ENCODE measurements at regions not wholly inside any gene's neighbourhood (a gene's known extent, or its start where the extent isn't known, plus 50 kb on each side); places are given as distances from the start of the nearest gene placed in this dataset.

GRCh38 chr3:124559846-124560574, 170.2 kb upstream of the UMPS start:
- no peak overlapping the region for H3K4me2 ChIP-seq (ENCODE audit: low read length)
- H4K20me1 ChIP-seq (ENCODE audit: insufficient read depth, low read length), result no peaks in the 10 kb centered on the region
- POLR2A ChIA-PET, result interaction anchor here (0.5 kb wide), 1 partner anchor 1108 kb away, joined by 3 read pairs; no protein-coding TSS in a partner anchor
- DNase-seq (ENCODE audit: low spot score), result peak; percentile 65
- H3K9me2 ChIP-seq (ENCODE audit: insufficient read depth, low read length), result no peaks in the 10 kb centered on the region
- no peaks in the 10 kb centered on the region for H3K79me2 ChIP-seq (ENCODE audit: insufficient read depth, low read depth, low read length)
- H3K4me1 ChIP-seq (ENCODE audit: insufficient read depth, low read length, poor library complexity, severe bottlenecking), result no peaks in the 10 kb centered on the region
- no peak for TF ChIP-seq EZH2phosphoT487 (IDR thresholded peaks at IDR 0.05; ENCODE audit: borderline replicate concordance, low read depth, low read length)
- TF ChIP-seq, protein P1, sequence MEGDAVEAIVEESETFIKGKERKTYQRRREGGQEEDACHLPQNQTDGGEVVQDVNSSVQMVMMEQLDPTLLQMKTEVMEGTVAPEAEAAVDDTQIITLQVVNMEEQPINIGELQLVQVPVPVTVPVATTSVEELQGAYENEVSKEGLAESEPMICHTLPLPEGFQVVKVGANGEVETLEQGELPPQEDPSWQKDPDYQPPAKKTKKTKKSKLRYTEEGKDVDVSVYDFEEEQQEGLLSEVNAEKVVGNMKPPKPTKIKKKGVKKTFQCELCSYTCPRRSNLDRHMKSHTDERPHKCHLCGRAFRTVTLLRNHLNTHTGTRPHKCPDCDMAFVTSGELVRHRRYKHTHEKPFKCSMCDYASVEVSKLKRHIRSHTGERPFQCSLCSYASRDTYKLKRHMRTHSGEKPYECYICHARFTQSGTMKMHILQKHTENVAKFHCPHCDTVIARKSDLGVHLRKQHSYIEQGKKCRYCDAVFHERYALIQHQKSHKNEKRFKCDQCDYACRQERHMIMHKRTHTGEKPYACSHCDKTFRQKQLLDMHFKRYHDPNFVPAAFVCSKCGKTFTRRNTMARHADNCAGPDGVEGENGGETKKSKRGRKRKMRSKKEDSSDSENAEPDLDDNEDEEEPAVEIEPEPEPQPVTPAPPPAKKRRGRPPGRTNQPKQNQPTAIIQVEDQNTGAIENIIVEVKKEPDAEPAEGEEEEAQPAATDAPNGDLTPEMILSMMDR (conservative IDR thresholded peaks at IDR 0.05; ENCODE audit: low read length), result peak; percentile 90
- H3K36me3 ChIP-seq (ENCODE audit: insufficient read depth, low read length), result no peaks in the 10 kb centered on the region
- no peak overlapping the region for H3K27ac ChIP-seq (ENCODE audit: low read depth, low read length, poor library complexity, severe bottlenecking)
- H3K4me3 ChIP-seq (ENCODE audit: low read depth, low read length, poor library complexity, severe bottlenecking), result no peak overlapping the region
- no peak overlapping the region for H2AFZ ChIP-seq (ENCODE audit: low read length)
- CTCF ChIA-PET (ENCODE audit: unreplicated experiment), result interaction anchor here (0.6 kb wide), 1 partner anchor 1117 kb away, joined by 3 read pairs; no protein-coding TSS in a partner anchor
- no TSS peak for BruUV-seq (replicated peaks)
- no peaks in the 10 kb centered on the region for H3K9me3 ChIP-seq (ENCODE audit: low read length)
- intact Hi-C loops (cut with micrococcal nuclease; ENCODE audit: unreplicated experiment), result no loop called here

DNA sequence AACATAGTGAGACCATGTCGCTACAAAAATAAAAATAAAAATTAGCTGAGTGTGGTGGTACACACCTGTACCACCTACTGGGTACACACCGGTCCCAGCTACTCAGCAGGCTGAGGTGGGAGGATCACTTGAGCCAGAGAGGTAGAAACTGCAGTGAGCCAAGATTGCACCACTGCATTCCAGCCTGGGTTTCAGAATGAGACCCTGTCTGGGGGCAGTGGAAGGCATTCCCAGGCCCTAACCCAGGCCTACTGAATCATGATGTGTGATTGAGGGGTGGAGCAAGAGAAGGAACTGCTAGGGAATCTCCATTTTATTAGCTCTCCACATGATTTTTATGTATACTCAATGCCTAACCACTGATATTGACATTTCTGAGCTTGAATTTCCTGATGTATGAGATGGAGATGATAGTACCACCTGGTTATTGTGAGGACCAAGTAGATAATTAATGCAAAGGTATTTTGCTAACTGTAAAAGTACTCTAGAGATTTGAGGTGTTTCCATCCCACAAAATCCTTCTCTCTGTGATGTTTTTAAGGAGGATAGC, 169.5 kb upstream of the UMPS start:
- Histone ChIP-seq H3K9me2 (ENCODE audit: insufficient read depth, low read length) (no peaks in the 10 kb centered on the region), H3K4me1 (ENCODE audit: insufficient read depth, low read length, poor library complexity, severe bottlenecking) (no peaks in the 10 kb centered on the region), H3K79me2 (ENCODE audit: insufficient read depth, low read depth, low read length) (no peaks in the 10 kb centered on the region), H2AFZ (ENCODE audit: low read length) (no peak overlapping the region), H3K4me3 (ENCODE audit: low read depth, low read length, poor library complexity, severe bottlenecking) (no peak overlapping the region), H3K36me3 (ENCODE audit: insufficient read depth, low read length) (no peaks in the 10 kb centered on the region), H3K27ac (ENCODE audit: low read depth, low read length, poor library complexity, severe bottlenecking) (no peak overlapping the region), H3K4me2 (ENCODE audit: low read length) (no peak overlapping the region), H4K20me1 (ENCODE audit: insufficient read depth, low read length) (no peaks in the 10 kb centered on the region), H3K9me3 (ENCODE audit: low read length) (no peaks in the 10 kb centered on the region)
- TF ChIP-seq, protein P1 (conservative IDR thresholded peaks at IDR 0.05; ENCODE audit: low read length), result no peak
- TF ChIP-seq EZH2phosphoT487 (IDR thresholded peaks at IDR 0.05; ENCODE audit: borderline replicate concordance, low read depth, low read length), result no peak
- ChIA-PET POLR2A (no interaction called here), CTCF (ENCODE audit: unreplicated experiment) (interaction anchor here (0.6 kb wide), 1 partner anchor 1118 kb away, joined by 3 read pairs; no protein-coding TSS in a partner anchor)
- intact Hi-C loops (cut with micrococcal nuclease; ENCODE audit: unreplicated experiment), result no loop called here
- DNase-seq (ENCODE audit: low spot score), result no peak
- BruUV-seq (replicated peaks), result no TSS peak

- intact Hi-C loops (cut with micrococcal nuclease; ENCODE audit: unreplicated experiment), result no loop called here
- no peak overlapping the region for H3K4me3 ChIP-seq (ENCODE audit: low read depth, low read length, poor library complexity, severe bottlenecking)
- BruUV-seq (replicated peaks), result no TSS peak
- H2AFZ ChIP-seq (ENCODE audit: low read length), result no peak overlapping the region
- H3K36me3 ChIP-seq (ENCODE audit: insufficient read depth, low read length), result no peaks in the 10 kb centered on the region
- TF ChIP-seq, protein P1 (conservative IDR thresholded peaks at IDR 0.05; ENCODE audit: low read length), result no peak
- no peak for TF ChIP-seq EZH2phosphoT487 (IDR thresholded peaks at IDR 0.05; ENCODE audit: borderline replicate concordance, low read depth, low read length)
- H3K4me2 ChIP-seq (ENCODE audit: low read length), result no peak overlapping the region
- no peaks in the 10 kb centered on the region for H3K79me2 ChIP-seq (ENCODE audit: insufficient read depth, low read depth, low read length)
- H3K9me3 ChIP-seq (ENCODE audit: low read length), result no peaks in the 10 kb centered on the region
- POLR2A ChIA-PET, result no interaction called here
- CTCF ChIA-PET (ENCODE audit: unreplicated experiment), result no interaction called here
- H3K9me2 ChIP-seq (ENCODE audit: insufficient read depth, low read length), result no peaks in the 10 kb centered on the region
- DNase-seq (ENCODE audit: low spot score), result no peak
- no peaks in the 10 kb centered on the region for H4K20me1 ChIP-seq (ENCODE audit: insufficient read depth, low read length)
- no peaks in the 10 kb centered on the region for H3K4me1 ChIP-seq (ENCODE audit: insufficient read depth, low read length, poor library complexity, severe bottlenecking)
- H3K27ac ChIP-seq (ENCODE audit: low read depth, low read length, poor library complexity, severe bottlenecking), result no peak overlapping the region
These were observed 167.5 kb upstream of the UMPS start for GRCh38 chr3:124562769-124563168.

Measured in OCI-LY7 (cell line).